Neuronal stem cell (in vitro differentiated cells): ENCODE measurements at regions not wholly inside any gene's neighbourhood (a gene's known extent, or its start where the extent isn't known, plus 50 kb on each side); places are given as distances from the start of the nearest gene placed in this dataset.

ENCODE experiments used
- DNase-seq: peaks from one replicate; pipeline ENCODE4 v3.0.0-alpha.2; 2013; ENCODE audit warnings: low spot score
- H2AFZ ChIP-seq: one replicate; pipeline ENCODE4 v1.6.1; 2013; ENCODE audit warnings: mild to moderate bottlenecking, low read length, inconsistent platforms
- H2AK5ac ChIP-seq: 2 replicates; pipeline ENCODE4 v1.6.1; 2013; ENCODE audit warnings: low read depth, mild to moderate bottlenecking, inconsistent platforms, low read length, moderate library complexity, mixed read lengths
- H2BK120ac ChIP-seq: 2 replicates; pipeline ENCODE4 v1.6.1; 2013; ENCODE audit warnings: low read depth, mild to moderate bottlenecking, inconsistent platforms, low read length, moderate library complexity, mixed read lengths
- H2BK12ac ChIP-seq: one replicate; pipeline ENCODE4 v1.6.1; 2013; ENCODE audit warnings: low read length, inconsistent platforms
- H2BK15ac ChIP-seq: 2 replicates; pipeline ENCODE4 v1.6.1; 2013; ENCODE audit warnings: mild to moderate bottlenecking, low read length, inconsistent platforms, mixed read lengths
- H2BK5ac ChIP-seq: one replicate; pipeline ENCODE4 v1.6.1; 2013; ENCODE audit warnings: inconsistent platforms, mild to moderate bottlenecking, low read length, moderate library complexity
- H3K14ac ChIP-seq: one replicate; pipeline ENCODE4 v1.6.1; 2013; ENCODE audit warnings: low read length, inconsistent platforms
- H3K18ac ChIP-seq: 2 replicates; pipeline ENCODE4 v1.6.1; 2013; ENCODE audit warnings: low read length, inconsistent platforms
- H3K23ac ChIP-seq: 2 replicates; pipeline ENCODE4 v1.6.1; 2013; ENCODE audit warnings: low read depth, mild to moderate bottlenecking, mixed read lengths, low read length, inconsistent platforms; ENCODE audit not compliant: poor library complexity
- H3K27ac ChIP-seq: replicated peaks from 3 replicates; pipeline ENCODE4 v1.5.1; 2013; ENCODE audit warnings: low read length, inconsistent platforms
- H3K27me3 ChIP-seq, 3 experiments: 2 replicates each; pipeline ENCODE4 v1.6.1; 2013; ENCODE audit warnings: low read length in 3 of 3, mild to moderate bottlenecking in 2 of 3, inconsistent platforms in 1 of 3, low read depth in 1 of 3, mixed read lengths in 1 of 3, moderate library complexity in 1 of 3; ENCODE audit not compliant: control insufficient read depth in 3 of 3, insufficient read depth in 3 of 3
- H3K36me3 ChIP-seq, 2 donors: replicated peaks in 1 of 2; 2 replicates each; pipeline ENCODE4 v1.6.1; 2013; ENCODE audit warnings: low read length in 2 of 2; ENCODE audit not compliant: control insufficient read depth in 2 of 2, insufficient read depth in 2 of 2
- H3K4ac ChIP-seq: 2 replicates; pipeline ENCODE4 v1.6.1; 2013; ENCODE audit warnings: inconsistent platforms, mild to moderate bottlenecking, low read length, moderate library complexity
- H3K4me1 ChIP-seq, 2 donors: 1 replicate in 1 of 2; 2 replicates in 1 of 2; pipeline ENCODE4 v1.6.1; 2013; ENCODE audit warnings: low read length in 2 of 2, low read depth in 1 of 2; ENCODE audit not compliant: control insufficient read depth in 2 of 2, insufficient read depth in 1 of 2
- H3K4me2 ChIP-seq: one replicate; pipeline ENCODE4 v1.6.1; 2013; ENCODE audit warnings: mild to moderate bottlenecking, low read length, inconsistent platforms; ENCODE audit not compliant: insufficient read depth, poor library complexity, severe bottlenecking
- H3K4me3 ChIP-seq, 2 donors: 2 replicates each; pipeline ENCODE4 v1.5.1; 2013; ENCODE audit warnings: low read length in 2 of 2, mild to moderate bottlenecking in 2 of 2, inconsistent platforms in 1 of 2, moderate library complexity in 1 of 2
- H3K79me1 ChIP-seq: one replicate; pipeline ENCODE4 v1.6.1; 2013; ENCODE audit warnings: low read depth, mild to moderate bottlenecking, inconsistent platforms, low read length, moderate library complexity
- H3K9ac ChIP-seq: one replicate; pipeline ENCODE4 v1.6.1; 2013; ENCODE audit warnings: mild to moderate bottlenecking, low read depth, low read length, inconsistent platforms; ENCODE audit not compliant: poor library complexity
- H3K9me3 ChIP-seq, 2 donors: replicated peaks in 1 of 2; 2 replicates each; pipeline versions ENCODE3 to v1.6.1; 2013; ENCODE audit warnings: low read length in 2 of 2, mild to moderate bottlenecking in 2 of 2, inconsistent platforms in 1 of 2, low read depth in 1 of 2, mixed read lengths in 1 of 2, moderate library complexity in 1 of 2; ENCODE audit not compliant: control insufficient read depth in 2 of 2, insufficient read depth in 1 of 2
- H4K8ac ChIP-seq: one replicate; pipeline ENCODE4 v1.6.1; 2013; ENCODE audit warnings: low read depth, mild to moderate bottlenecking, inconsistent platforms, low read length, moderate library complexity
- H4K91ac ChIP-seq: one replicate; pipeline ENCODE4 v1.6.1; 2013; ENCODE audit warnings: low read length, low read depth, mild to moderate bottlenecking, inconsistent platforms; ENCODE audit not compliant: poor library complexity
- WGBS, 2 donors: extraction: QIAGEN DNeasy Blood & Tissue Kit; methylation state at CpG; one replicate each; pipeline ENCODE4 v1.1.7; 2013; ENCODE audit warnings: missing lambda C conversion rate in 2 of 2, mixed read lengths in 1 of 2; ENCODE audit not compliant: insufficient read length in 2 of 2, insufficient replicate concordance in 1 of 2; ENCODE audit errors: extremely low coverage in 2 of 2; 5-methylcytosine and 5-hydroxymethylcytosine counted together

GRCh38 chr2:146879882-146880281 is 964.9 kb upstream of the ACVR2A start:
- H3K4me1 ChIP-seq = no peaks in the 10 kb centered on the region
- H3K79me1 ChIP-seq = no peaks in the 10 kb centered on the region
- H2BK5ac ChIP-seq = no peak overlapping the region
- H3K14ac ChIP-seq = no peak overlapping the region
- H3K4me2 ChIP-seq = no peak overlapping the region
- no peaks in the 10 kb centered on the region for H3K36me3 ChIP-seq
- no peak overlapping the region for H3K4me3 ChIP-seq
- no peak for DNase-seq
- H2AFZ ChIP-seq = no peak overlapping the region
- WGBS, 2 donors = no CpG with 5 or more reads among the region's 6 CpGs
- no peaks in the 10 kb centered on the region for H3K27me3 ChIP-seq
- H3K23ac ChIP-seq = no peak overlapping the region
- H4K91ac ChIP-seq = no peak overlapping the region
- no peak overlapping the region for H3K9ac ChIP-seq
- no peak overlapping the region for H3K18ac ChIP-seq
- no peak overlapping the region for H2BK15ac ChIP-seq
- no peak overlapping the region for H2BK120ac ChIP-seq
- no peak overlapping the region for H3K4ac ChIP-seq
- H2AK5ac ChIP-seq = no peak overlapping the region
- no peak overlapping the region for H4K8ac ChIP-seq
- no peaks in the 10 kb centered on the region for H3K9me3 ChIP-seq
- no peak overlapping the region for H2BK12ac ChIP-seq
- H3K27ac ChIP-seq = no peak overlapping the region

GRCh38 chr2:146874260-146874658 is 970.6 kb upstream of the ACVR2A start:
- Histone ChIP-seq H2AK5ac (no peak overlapping the region), H4K8ac (no peak overlapping the region), H2BK12ac (no peak overlapping the region), H2AFZ (peak overlapping the region; percentile 1), H3K4me2 (no peak overlapping the region), H3K23ac (no peak overlapping the region), H3K9me3 (no peaks in the 10 kb centered on the region), H3K4me1 (no peaks in the 10 kb centered on the region), H3K27ac (no peak overlapping the region), H3K4me3 (no peak overlapping the region), H3K18ac (no peak overlapping the region), H2BK120ac (no peak overlapping the region), H2BK5ac (no peak overlapping the region), H3K9ac (no peak overlapping the region), H3K27me3 (no peaks in the 10 kb centered on the region), H3K14ac (no peak overlapping the region), H3K4ac (no peak overlapping the region), H3K36me3 (no peaks in the 10 kb centered on the region), H4K91ac (no peak overlapping the region), H2BK15ac (no peak overlapping the region), H3K79me1 (no peaks in the 10 kb centered on the region)
- WGBS, 2 donors = no CpG with 5 or more reads among the region's 4 CpGs
- DNase-seq = no peak

GRCh38 chr2:146873646-146874259 is 971.1 kb upstream of the ACVR2A start:
- H2AK5ac ChIP-seq = no peak overlapping the region

GRCh38 chr2:146873056-146873455 is 971.8 kb upstream of the ACVR2A start:
- no peak overlapping the region for H2BK5ac ChIP-seq
- no peaks in the 10 kb centered on the region for H3K36me3 ChIP-seq
- no peak overlapping the region for H4K91ac ChIP-seq
- no peak overlapping the region for H3K14ac ChIP-seq
- H3K9ac ChIP-seq = no peak overlapping the region
- no peaks in the 10 kb centered on the region for H3K4me1 ChIP-seq
- WGBS, 2 donors = no CpG with 5 or more reads among the region's 2 CpGs
- H4K8ac ChIP-seq = no peak overlapping the region
- no peak overlapping the region for H3K4me2 ChIP-seq
- H3K9me3 ChIP-seq = no peaks in the 10 kb centered on the region
- no peak overlapping the region for H3K4ac ChIP-seq
- H2BK120ac ChIP-seq = no peak overlapping the region
- no peak overlapping the region for H2BK12ac ChIP-seq
- no peaks in the 10 kb centered on the region for H3K27me3 ChIP-seq
- H2BK15ac ChIP-seq = no peak overlapping the region
- H2AK5ac ChIP-seq = no peak overlapping the region
- H3K18ac ChIP-seq = no peak overlapping the region
- no peak overlapping the region for H3K4me3 ChIP-seq
- no peak for DNase-seq
- H3K79me1 ChIP-seq = no peaks in the 10 kb centered on the region
- H2AFZ ChIP-seq = no peak overlapping the region
- H3K27ac ChIP-seq = no peak overlapping the region
- no peak overlapping the region for H3K23ac ChIP-seq

More at GRCh38 chr2:146873646-146874259, 971.1 kb upstream of the ACVR2A start:
- Histone ChIP-seq H3K4me3 (no peak overlapping the region), H4K8ac (no peak overlapping the region), H3K4ac (no peak overlapping the region), H2BK120ac (no peak overlapping the region), H3K14ac (no peak overlapping the region), H3K36me3 (no peaks in the 10 kb centered on the region), H4K91ac (no peak overlapping the region), H3K23ac (no peak overlapping the region), H2BK15ac (no peak overlapping the region), H3K27me3 (no peaks in the 10 kb centered on the region), H3K9me3 (no peaks in the 10 kb centered on the region), H3K27ac (no peak overlapping the region), H2BK5ac (no peak overlapping the region), H3K79me1 (no peaks in the 10 kb centered on the region), H3K4me2 (no peak overlapping the region), H2AFZ (peak overlapping the region; percentile 1), H3K4me1 (no peaks in the 10 kb centered on the region), H3K18ac (no peak overlapping the region), H3K9ac (no peak overlapping the region), H2BK12ac (no peak overlapping the region)
- no peak for DNase-seq
- WGBS, 2 donors = no CpG with 5 or more reads among the region's 3 CpGs
